ENCODE measurements at regions not wholly inside any gene's neighbourhood (a gene's known extent, or its start where the extent isn't known, plus 50 kb on each side); places are given as distances from the start of the nearest gene placed in this dataset.
"Not testable (repeated sequence)": the region's sequence is repeated elsewhere in the genome, so short reads cannot be mapped to it uniquely, and the experiment has no call there.

DNA sequence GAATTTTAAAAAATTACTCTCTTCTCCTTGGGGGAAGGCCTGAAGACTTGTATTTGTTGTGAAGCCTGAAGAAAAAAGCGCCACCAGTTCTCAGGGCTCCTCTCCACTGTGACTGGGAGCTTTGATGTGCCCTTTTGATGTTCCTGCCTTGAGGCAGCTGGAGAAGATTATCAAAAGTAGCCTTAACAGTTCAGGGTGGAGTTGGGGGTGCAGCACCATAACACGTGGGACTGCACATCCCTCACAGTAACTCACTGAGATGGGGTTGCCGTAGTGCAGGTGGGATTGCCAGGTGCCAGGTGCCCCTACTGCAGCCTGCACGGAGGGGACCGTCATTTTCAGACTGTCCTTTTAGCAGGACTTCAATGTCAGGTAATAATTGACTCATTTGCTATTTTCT lies 474.1 kb downstream of the ETNK1 start:
- DNase-seq = no peak
- Mint-ChIP-seq H3K4me1 (no peaks in the 10 kb centered on the region), H3K27me3 (no peaks in the 10 kb centered on the region), H3K9me3 (no peaks in the 10 kb centered on the region), H3K27ac (no peak overlapping the region), H3K4me3 (no peak overlapping the region)
- no peak for ATAC-seq

DNA sequence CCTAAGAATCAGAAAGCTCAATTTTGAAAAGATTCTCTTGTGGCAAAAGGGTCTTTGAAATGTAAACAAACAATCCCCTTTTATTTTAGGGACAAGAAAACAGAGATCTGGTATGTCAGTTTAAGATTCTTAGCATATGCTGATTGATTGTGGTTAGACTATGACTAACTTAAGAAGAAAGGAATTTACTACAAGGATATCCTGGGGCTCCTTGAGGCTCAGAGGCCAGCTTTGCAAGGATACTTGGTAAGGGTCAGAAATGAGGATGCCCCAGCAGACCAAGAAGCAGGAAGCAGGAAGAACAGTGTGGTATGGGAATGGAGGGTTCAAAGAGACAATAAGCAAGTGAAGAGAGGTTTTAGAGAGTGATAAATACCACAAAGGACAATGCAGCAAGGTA lies 474.6 kb downstream of the ETNK1 start:
- Mint-ChIP-seq H3K27me3 (no peaks in the 10 kb centered on the region), H3K27ac (no peak overlapping the region), H3K9me3 (no peaks in the 10 kb centered on the region), H3K4me3 (no peak overlapping the region), H3K4me1 (no peaks in the 10 kb centered on the region)
- DNase-seq (no peak), ATAC-seq (no peak)

DNA sequence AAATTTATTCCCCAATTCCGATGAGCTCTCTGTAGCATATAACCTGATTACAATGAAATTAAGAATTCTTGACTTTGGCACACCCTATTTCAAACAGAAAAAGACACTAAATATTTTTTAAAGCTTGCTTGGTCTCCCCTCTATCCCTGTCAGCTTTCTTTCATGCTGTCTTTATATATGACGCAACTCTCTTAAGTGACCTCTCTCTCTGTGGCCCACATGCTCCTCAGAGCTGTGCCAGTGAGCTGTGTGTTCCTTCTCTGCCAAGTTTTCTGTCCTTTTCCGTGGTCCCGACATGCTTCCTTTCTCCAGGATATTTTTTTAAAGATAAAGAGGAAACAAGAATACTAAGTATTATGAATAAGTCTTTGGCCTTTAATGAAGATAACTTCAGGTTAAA lies 484.0 kb downstream of the ETNK1 start:
- Mint-ChIP-seq H3K9me3 (no peaks in the 10 kb centered on the region), H3K27me3 (no peaks in the 10 kb centered on the region), H3K4me3 (no peak overlapping the region), H3K27ac (no peak overlapping the region), H3K4me1 (no peaks in the 10 kb centered on the region)
- DNase-seq (no peak), ATAC-seq (no peak)

DNA sequence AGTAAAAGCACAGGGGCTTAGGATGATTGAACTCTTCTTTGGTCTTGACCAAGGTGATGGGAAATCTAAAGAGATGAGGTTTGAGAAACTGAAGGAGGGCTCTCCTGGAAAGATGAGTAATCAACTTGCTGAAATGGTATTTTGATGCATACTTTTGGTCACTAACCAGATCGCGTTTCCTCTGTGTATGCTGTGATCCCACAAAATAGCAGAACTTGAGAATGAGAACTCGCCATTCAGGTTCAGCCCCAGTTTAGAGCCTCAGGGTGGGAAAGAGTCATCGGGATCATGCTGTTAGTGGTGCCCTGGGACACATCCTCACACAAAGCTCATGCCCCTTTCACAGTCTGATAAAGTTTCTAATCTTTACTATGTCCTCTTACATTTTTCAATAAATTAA lies 488.8 kb downstream of the ETNK1 start:
- ATAC-seq = no peak
- H3K4me3 Mint-ChIP-seq = no peak overlapping the region
- no peaks in the 10 kb centered on the region for H3K27me3 Mint-ChIP-seq
- no peak overlapping the region for H3K27ac Mint-ChIP-seq
- H3K4me1 Mint-ChIP-seq = no peaks in the 10 kb centered on the region
- H3K9me3 Mint-ChIP-seq = no peaks in the 10 kb centered on the region
- no peak for DNase-seq

DNA sequence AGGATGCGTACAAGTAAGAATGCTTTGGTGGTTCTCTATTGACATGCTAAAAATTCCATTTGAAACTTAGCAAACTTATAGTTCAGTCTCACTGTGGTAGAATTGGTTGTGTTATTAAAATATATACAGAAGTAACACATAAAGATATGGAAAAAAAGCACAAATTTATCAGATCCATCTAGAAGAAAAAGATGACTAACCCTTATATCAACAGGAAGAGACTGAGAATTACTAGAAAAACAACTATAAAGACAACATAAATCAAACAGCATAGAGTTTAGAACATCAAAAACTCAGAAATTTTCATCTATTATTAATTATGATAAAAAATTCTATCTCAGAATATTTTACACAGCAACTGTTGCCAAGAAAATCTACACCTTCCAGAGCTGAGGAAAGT lies 491.0 kb downstream of the ETNK1 start:
- no peak overlapping the region for H3K4me3 Mint-ChIP-seq
- ATAC-seq (no peak), DNase-seq (no peak)
- no peaks in the 10 kb centered on the region for H3K4me1 Mint-ChIP-seq
- H3K27me3 Mint-ChIP-seq = no peaks in the 10 kb centered on the region
- no peaks in the 10 kb centered on the region for H3K9me3 Mint-ChIP-seq
- H3K27ac Mint-ChIP-seq = no peak overlapping the region

DNA sequence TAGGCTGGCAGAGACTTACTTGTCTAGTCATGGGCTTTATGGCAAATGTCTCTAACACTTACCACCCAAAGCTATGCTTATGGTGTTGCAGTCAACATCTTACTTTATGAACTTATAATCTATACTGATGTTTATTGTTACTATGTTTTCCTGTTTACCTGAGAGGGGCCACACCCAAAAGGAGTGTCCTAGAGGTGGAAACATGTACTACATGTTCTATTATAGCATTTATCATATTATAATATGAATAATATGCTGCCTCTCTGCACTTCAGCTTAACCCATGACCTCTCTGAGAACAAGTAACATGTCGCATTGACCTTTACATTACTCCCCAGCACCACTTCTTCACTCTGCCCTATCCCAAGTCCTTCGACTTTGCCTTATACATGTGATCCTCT lies 501.8 kb downstream of the ETNK1 start:
- DNase-seq = no peak
- no peak overlapping the region for H3K4me3 Mint-ChIP-seq
- no peaks in the 10 kb centered on the region for H3K4me1 Mint-ChIP-seq
- ATAC-seq = no peak
- H3K27me3 Mint-ChIP-seq = no peaks in the 10 kb centered on the region
- no peak overlapping the region for H3K27ac Mint-ChIP-seq
- no peaks in the 10 kb centered on the region for H3K9me3 Mint-ChIP-seq

DNA sequence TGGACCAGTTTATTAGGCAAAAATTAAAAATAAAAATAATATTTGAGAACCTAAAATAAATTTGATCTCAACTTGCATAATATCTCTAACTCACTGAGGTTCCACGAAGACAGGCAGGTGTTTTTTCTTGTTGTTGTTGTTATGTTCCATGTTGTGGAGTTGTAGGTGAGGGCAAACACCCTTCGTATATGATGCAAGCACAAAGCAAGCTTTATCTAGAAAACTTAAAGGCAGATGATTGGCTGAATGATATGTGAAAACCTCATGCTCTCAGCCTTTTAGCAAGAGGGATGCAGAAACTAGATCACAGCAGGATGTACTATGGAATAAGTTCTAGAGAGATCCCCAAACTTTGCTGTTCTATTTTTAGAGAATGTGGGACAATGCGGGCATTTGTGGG lies 502.7 kb downstream of the ETNK1 start:
- no peak for ATAC-seq
- Mint-ChIP-seq H3K4me3 (no peak overlapping the region), H3K4me1 (no peaks in the 10 kb centered on the region), H3K27me3 (no peaks in the 10 kb centered on the region), H3K27ac (no peak overlapping the region), H3K9me3 (peaks cover 0 to 3% of the 10 kb centered on the region in 2 donors)
- DNase-seq = no peak

DNA sequence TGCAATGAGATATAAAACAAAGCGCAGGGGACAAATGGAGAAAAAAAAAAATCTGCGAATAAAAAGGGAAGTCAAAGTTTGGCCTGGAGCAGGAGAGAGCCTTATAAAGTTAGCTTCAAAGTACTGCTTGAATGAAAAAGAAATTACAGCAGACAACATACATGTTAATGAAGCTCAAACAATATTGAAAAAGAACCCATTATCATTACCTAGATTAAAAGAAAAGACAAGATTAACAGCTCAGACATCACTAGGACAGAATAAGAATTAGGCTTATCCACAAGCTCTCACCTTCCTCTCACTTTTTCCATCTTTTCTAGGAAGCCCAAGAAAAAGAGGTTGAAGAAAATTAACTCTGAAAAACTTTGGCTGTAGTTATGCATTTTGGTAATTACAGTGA lies 503.5 kb downstream of the ETNK1 start:
- DNase-seq (no peak), ATAC-seq (no peak)
- Mint-ChIP-seq H3K4me3 (no peak overlapping the region), H3K27ac (no peak overlapping the region), H3K9me3 (peaks cover 0 to 4% of the 10 kb centered on the region in 2 donors), H3K27me3 (no peaks in the 10 kb centered on the region), H3K4me1 (no peaks in the 10 kb centered on the region)

DNA sequence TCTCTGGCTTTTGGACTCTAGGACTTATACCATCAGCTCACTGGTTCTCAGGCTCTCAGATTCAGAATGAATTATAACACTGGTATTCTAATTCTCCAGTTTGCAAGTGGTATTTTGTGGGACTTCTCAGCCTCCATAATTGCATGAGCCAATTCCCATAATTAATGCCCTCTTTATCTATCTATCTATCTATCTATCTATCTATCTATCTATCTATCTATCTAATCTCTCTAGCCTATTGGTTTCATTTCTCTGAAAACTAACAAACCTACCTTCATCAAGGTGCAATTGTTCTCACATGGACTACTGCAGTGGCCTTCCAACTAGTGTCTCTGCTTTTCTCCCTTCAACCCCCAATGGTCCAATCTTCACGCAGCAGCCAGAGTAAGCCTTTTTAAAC lies 507.4 kb downstream of the ETNK1 start:
- no peaks in the 10 kb centered on the region for H3K27me3 Mint-ChIP-seq
- no peaks in the 10 kb centered on the region for H3K4me1 Mint-ChIP-seq
- no peak overlapping the region for H3K27ac Mint-ChIP-seq
- ATAC-seq (no peak), DNase-seq (no peak)
- H3K4me3 Mint-ChIP-seq = no peak overlapping the region
- H3K9me3 Mint-ChIP-seq = peaks cover 0 to 4% of the 10 kb centered on the region in 2 donors

DNA sequence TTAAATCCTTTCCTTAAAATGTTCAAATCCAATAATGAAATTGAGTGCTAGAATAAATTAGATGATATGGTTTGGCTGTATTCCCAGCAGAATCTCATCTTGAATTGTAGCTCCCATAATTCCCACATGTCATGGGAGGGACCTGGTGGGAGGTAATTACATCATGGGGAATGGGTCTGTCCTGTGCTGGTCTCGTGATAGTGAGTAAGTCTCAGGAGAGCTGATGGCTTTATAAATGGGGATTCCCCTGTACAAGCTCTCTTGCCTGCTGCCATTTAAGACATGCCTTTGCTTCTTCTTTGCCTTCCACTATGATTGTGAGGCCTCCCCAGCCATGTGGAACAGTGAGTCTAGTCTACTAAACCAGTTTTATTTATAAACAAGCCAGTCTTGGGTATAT lies 508.5 kb downstream of the ETNK1 start:
- Mint-ChIP-seq H3K4me1 (no peaks in the 10 kb centered on the region), H3K4me3 (no peak overlapping the region), H3K27me3 (no peaks in the 10 kb centered on the region), H3K27ac (no peak overlapping the region), H3K9me3 (peaks cover 0 to 4% of the 10 kb centered on the region in 2 donors)
- DNase-seq = no peak
- ATAC-seq = no peak

DNA sequence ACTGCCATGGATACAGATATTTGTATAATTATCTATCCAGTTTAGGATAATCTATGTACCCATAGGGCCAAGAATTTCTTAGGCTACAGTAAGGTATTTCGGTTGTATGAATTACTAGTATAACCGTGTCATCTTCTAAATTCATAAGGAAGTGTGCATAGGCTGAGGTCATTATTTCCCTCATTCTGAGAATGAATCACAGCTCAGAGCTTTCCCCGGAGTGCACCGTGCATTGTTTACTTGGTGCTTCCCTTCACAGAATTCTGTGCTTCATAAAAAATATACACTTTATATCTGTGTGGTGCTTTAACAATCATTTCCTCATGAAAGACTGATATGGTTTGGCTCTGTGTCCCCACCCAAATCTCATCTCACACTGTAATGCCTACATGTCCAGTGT lies 514.1 kb downstream of the ETNK1 start:
- H3K27me3 Mint-ChIP-seq = no peaks in the 10 kb centered on the region
- no peak for ATAC-seq
- no peak overlapping the region for H3K4me3 Mint-ChIP-seq
- no peak for DNase-seq
- H3K27ac Mint-ChIP-seq = no peak overlapping the region
- H3K4me1 Mint-ChIP-seq = no peaks in the 10 kb centered on the region
- H3K9me3 Mint-ChIP-seq = peaks cover 0 to 5% of the 10 kb centered on the region in 2 donors

DNA sequence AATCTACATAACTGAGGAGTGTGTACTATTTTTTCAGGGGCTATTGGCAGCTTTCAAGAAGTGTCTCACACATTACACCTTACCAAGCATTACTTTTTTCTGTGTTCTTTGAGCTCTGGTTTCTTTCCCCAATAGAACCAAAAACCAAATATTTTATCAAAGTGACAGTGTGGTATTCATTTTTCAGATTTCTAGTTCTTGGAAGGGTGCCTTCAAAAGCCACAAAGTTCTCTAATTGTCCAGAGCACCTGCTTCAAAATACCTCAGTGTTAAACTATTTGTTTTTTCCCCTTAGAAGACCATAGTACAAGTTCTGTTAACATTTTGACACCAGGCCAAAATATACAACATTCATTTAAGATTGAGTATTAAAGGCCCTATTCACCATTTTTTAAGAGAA lies 515.7 kb downstream of the ETNK1 start:
- no peaks in the 10 kb centered on the region for H3K27me3 Mint-ChIP-seq
- no peak for DNase-seq
- no peak overlapping the region for H3K27ac Mint-ChIP-seq
- no peak overlapping the region for H3K4me3 Mint-ChIP-seq
- H3K9me3 Mint-ChIP-seq = peaks cover 12 to 14% of the 10 kb centered on the region in 2 donors
- ATAC-seq = no peak
- no peaks in the 10 kb centered on the region for H3K4me1 Mint-ChIP-seq

DNA sequence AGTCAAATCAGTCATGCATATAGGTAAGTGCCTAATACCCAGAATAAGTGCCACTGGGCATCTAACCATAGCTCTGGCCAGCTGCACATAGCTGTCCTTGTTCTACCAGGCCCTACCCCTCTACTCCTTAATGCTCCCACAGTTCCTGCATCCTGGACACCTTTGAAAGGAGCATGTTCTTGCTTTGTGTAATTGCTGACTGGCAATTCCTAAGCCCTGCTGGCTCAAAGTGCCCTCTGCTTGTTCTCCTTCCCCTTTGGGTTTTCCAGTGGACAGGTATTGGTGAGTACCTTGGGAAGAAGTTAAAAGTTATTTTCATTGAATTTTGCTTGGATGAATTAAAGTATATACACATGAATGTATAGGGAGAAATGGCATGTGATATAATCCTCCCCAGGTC lies 516.4 kb downstream of the ETNK1 start:
- Mint-ChIP-seq H3K4me1 (no peaks in the 10 kb centered on the region), H3K27me3 (no peaks in the 10 kb centered on the region), H3K9me3 (peaks cover 13 to 16% of the 10 kb centered on the region in 2 donors)

DNA sequence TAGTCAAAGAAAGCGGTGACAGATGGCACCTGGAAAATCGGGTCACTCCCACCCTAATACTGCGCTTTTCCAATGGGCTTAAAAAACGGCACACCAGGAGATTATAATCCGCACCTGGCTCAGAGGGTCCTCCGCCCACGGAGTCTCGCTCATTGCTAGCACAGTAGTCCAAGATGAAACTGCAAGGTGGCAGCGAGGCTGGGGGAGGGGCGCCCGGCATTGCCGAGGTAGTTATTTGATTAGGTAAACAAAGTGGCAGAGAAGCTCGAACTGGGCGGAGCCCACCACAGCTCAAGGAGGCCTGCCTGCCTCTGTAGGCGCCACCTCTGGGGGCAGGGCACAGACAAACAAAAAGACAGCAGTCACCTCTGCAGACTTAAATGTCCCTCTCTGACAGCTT lies 521.1 kb downstream of the ETNK1 start:
- not testable (repeated sequence) for DNase-seq, ATAC-seq, H3K4me3 Mint-ChIP-seq, H3K4me1 Mint-ChIP-seq, H3K27me3 Mint-ChIP-seq
- Mint-ChIP-seq H3K9me3 (peaks cover 9 to 24% of the 10 kb centered on the region in 2 donors), H3K27ac (peak overlapping the region in 1 of 2 donors; percentile 35)

More for the DNA sequence above, 516.4 kb downstream of the ETNK1 start:
- no peak overlapping the region for H3K27ac Mint-ChIP-seq
- no peak for DNase-seq
- ATAC-seq = no peak
- no peak overlapping the region for H3K4me3 Mint-ChIP-seq

DNA sequence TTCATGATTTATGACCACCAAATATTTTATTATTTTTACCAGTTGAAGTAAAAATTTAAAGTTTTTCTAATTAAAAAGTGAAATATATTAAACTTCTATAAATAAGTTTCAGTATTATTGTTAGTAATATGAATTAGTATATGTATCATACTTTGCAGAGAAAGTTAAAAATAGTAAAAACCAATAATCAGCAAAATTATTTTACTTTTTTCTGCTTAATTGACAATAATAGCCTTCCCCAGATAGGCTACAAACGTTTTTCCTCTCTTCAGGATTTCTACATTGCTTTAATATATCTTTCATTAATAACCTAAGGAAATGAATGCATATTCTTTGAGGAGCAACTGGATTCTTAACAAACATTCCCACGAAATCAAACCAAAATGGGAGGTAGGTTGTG lies 543.5 kb downstream of the ETNK1 start:
- Mint-ChIP-seq H3K9me3 (peaks cover 0 to 6% of the 10 kb centered on the region in 2 donors), H3K4me3 (no peak overlapping the region), H3K27ac (no peak overlapping the region), H3K27me3 (no peaks in the 10 kb centered on the region), H3K4me1 (no peaks in the 10 kb centered on the region)
- DNase-seq (no peak), ATAC-seq (no peak)

DNA sequence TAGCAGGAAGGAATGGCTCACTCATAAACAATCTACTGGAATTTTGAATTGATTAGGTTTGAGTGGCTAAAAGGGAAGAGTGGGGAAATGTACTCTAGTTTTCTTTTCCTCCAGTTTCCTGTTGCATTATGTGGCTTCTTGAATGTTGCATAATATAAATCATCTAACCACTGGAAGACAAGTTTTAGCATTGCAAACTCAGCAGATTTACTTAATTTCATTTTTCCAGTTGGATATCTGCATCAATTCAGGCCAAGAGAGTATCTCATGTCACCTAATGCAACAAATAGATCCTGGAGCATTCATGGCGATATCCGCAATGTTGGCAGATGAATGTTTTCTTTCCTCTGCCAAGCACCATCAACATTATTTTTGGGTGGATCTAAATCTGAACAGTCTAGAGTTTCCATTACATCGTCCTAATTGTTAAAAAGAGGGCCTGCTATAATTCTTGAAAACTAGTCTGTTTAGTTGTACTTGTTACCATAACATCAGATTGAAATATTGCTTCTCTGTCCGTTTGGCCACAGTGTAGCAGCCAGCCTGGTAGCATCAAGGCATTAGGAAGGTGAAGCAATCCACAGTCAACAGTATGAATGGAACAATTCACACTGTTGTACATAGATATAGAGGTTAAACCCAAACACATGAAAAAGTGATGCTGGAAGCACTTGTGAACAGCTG lies 544.2 kb downstream of the ETNK1 start:
- no peak for DNase-seq
- ATAC-seq = no peak
- H3K4me3 Mint-ChIP-seq = no peak overlapping the region
- no peaks in the 10 kb centered on the region for H3K27me3 Mint-ChIP-seq
- peaks cover 5 to 13% of the 10 kb centered on the region in 2 donors for H3K9me3 Mint-ChIP-seq
- H3K27ac Mint-ChIP-seq = no peak overlapping the region
- H3K4me1 Mint-ChIP-seq = no peaks in the 10 kb centered on the region

DNA sequence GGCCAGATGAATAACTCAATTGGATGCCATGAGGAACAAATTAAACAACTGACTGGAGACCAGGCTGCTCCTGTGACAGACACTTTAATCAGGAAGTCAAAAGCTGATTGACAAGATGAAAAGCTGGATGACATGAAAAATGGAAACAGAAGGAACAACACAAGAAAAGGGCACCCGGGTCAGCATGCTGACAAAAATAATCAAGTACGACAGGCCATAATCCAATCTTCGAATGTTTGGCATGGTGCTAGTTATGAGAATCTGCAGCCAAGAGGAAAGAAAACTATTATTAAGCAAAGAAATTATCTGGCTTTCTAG lies 544.7 kb downstream of the ETNK1 start:
- H3K27me3 Mint-ChIP-seq = no peaks in the 10 kb centered on the region
- no peak for ATAC-seq
- no peaks in the 10 kb centered on the region for H3K4me1 Mint-ChIP-seq
- no peak overlapping the region for H3K27ac Mint-ChIP-seq
- H3K4me3 Mint-ChIP-seq = no peak overlapping the region
- no peak for DNase-seq
- peaks cover 6 to 15% of the 10 kb centered on the region in 2 donors for H3K9me3 Mint-ChIP-seq

Measured in stimulated activated naive CD8-positive, alpha-beta T cell treated with anti-CD3 and anti-CD28 coated beads, Interleukin-15, amount 100 ng/mL, for 72 hours (primary cell).